Common myeloid progenitor, CD34-positive (primary cell): ENCODE measurements at regions not wholly inside any gene's neighbourhood (a gene's known extent, or its start where the extent isn't known, plus 50 kb on each side); places are given as distances from the start of the nearest gene placed in this dataset.

ENCODE experiments used
- CTCF ChIA-PET: fragments of 350-600 bp; sonication (Branson Sonifier 250); formaldehyde crosslinking; loops from one replicate; lab custom pipeline; 2021; ENCODE audit warnings: antibody characterized with exemption; lab: Charles Lee
- POLR2A ChIA-PET: fragments of 350-600 bp; sonication (Branson Sonifier 250); formaldehyde crosslinking; loops from one replicate; lab custom pipeline; 2021; ENCODE audit warnings: antibody characterized with exemption; lab: Charles Lee
- DNase-seq, 3 donors: peaks; one replicate each; pipeline versions ENCODE4 v3.0.0 to v3.0.0-alpha.2; 2013
- H3K27ac ChIP-seq, 2 experiments: 1 replicate in 1 of 2; 2 replicates in 1 of 2; pipeline ENCODE4 v1.7.0; 2013; ENCODE audit warnings: inconsistent platforms in 2 of 2, low read length in 2 of 2, mild to moderate bottlenecking in 2 of 2, low read depth in 1 of 2, moderate library complexity in 1 of 2; ENCODE audit not compliant: severe bottlenecking in 2 of 2, insufficient read depth in 1 of 2, poor library complexity in 1 of 2
- H3K27me3 ChIP-seq, 5 experiments: replicated peaks in 2 of 5; 1 replicate in 3 of 5; 2 replicates in 2 of 5; pipeline versions ENCODE4 v1.6.1 to v1.7.0; 2013; ENCODE audit warnings: low read length in 4 of 5, mild to moderate bottlenecking in 2 of 5, moderate library complexity in 2 of 5, inconsistent platforms in 1 of 5; ENCODE audit not compliant: insufficient read depth in 5 of 5, control insufficient read depth in 4 of 5
- H3K36me3 ChIP-seq, 4 experiments: 1 replicate in 2 of 4; 2 replicates in 2 of 4; pipeline versions ENCODE4 v1.6.1 to v1.7.0; 2013; ENCODE audit warnings: low read length in 3 of 4, control low read depth in 1 of 4, mild to moderate bottlenecking in 1 of 4; ENCODE audit not compliant: control insufficient read depth in 4 of 4, insufficient read depth in 4 of 4
- H3K4me1 ChIP-seq, 4 experiments: 1 replicate in 3 of 4; 2 replicates in 1 of 4; pipeline versions ENCODE4 v1.6.1 to v1.7.1; 2013; ENCODE audit warnings: low read length in 3 of 4, mild to moderate bottlenecking in 3 of 4, control low read depth in 1 of 4, inconsistent platforms in 1 of 4, moderate library complexity in 1 of 4; ENCODE audit not compliant: control insufficient read depth in 4 of 4, insufficient read depth in 4 of 4; ENCODE audit errors: control extremely low read depth in 1 of 4
- H3K4me3 ChIP-seq, 7 experiments: 1 replicate in 4 of 7; 2 replicates in 3 of 7; pipeline versions ENCODE4 v1.5.1 to v1.7.0; 2013; ENCODE audit warnings: mild to moderate bottlenecking in 7 of 7, low read length in 6 of 7, moderate library complexity in 6 of 7, inconsistent platforms in 2 of 7, low read depth in 2 of 7, control low read depth in 1 of 7; ENCODE audit not compliant: insufficient read depth in 4 of 7, control insufficient read depth in 1 of 7; ENCODE audit errors: extremely low read depth in 1 of 7
- H3K9me3 ChIP-seq, 5 experiments: 1 replicate in 4 of 5; 2 replicates in 1 of 5; pipeline versions ENCODE4 v1.6.1 to v1.7.1; 2013; ENCODE audit warnings: low read length in 4 of 5, mild to moderate bottlenecking in 2 of 5, inconsistent platforms in 1 of 5, low read depth in 1 of 5, moderate library complexity in 1 of 5; ENCODE audit not compliant: control insufficient read depth in 4 of 5, insufficient read depth in 2 of 5; ENCODE audit errors: control extremely low read depth in 1 of 5
- WGBS: methylation state at CpG from one replicate; pipeline ENCODE4 v1.1.5; 2013; ENCODE audit not compliant: insufficient coverage; 5-methylcytosine and 5-hydroxymethylcytosine counted together

DNA sequence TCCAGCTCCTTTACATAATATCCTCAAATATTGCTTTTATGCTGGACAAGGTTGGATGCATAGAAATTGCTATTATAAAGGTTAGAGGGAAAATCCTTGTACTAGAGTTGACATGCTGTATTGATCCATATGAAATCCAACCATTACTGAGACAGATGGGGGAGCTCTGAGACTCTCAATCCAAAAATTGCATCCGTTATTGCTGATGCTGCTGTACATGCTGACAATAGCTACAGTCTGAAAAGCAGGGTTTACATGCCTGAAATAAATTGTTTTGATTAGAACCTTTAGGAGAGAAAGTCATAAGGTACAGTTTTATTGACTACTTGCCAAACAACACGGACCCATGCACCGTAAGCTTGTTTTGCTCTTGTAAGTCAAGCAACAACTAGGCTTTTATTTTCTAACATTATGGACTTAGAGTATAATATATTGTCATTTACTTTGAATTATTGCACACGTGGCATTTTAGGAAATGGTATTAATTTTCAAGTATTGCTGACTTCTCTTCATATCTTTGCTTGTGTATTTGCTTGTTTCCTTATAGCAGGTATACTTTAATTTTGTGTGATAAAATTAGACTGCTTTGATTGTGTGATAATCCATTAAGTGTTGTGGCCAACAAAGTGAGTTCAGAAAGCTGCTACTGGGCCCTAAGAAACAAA is 1365.2 kb downstream of the STIM2 start:
- DNase-seq: no peak
- H3K4me3 ChIP-seq: no peak overlapping the region
- H3K4me1 ChIP-seq: no peaks in the 10 kb centered on the region
- CTCF ChIA-PET: no interaction called here
- H3K27ac ChIP-seq: no peak overlapping the region
- H3K36me3 ChIP-seq: no peaks in the 10 kb centered on the region
- H3K27me3 ChIP-seq: peaks cover 0 to 2% (median 0%) of the 10 kb centered on the region in 5 experiments
- 75% methylated on average over 1 of the region's 4 CpGs for WGBS
- POLR2A ChIA-PET: no interaction called here
- no peaks in the 10 kb centered on the region for H3K9me3 ChIP-seq

DNA sequence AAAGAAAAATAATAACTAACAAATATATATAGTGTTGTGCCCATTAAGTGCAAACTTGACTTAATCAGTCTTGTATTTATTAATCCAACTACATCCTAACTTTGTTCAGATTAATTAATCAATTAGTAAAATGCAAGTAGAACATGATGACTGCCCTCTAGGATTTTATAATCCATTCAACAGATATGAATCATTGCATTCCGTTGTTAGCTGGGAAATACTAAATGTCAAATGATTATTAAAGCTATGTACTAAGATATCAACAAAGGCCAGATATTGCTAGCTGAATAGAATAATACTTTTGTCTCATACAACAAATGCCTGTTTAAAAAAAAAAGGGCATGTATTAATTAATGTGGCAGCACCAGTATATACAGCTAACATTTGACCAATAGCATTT is 1366.3 kb downstream of the STIM2 start:
- H3K4me3 ChIP-seq: no peak overlapping the region
- no peak for DNase-seq
- ChIA-PET POLR2A (no interaction called here), CTCF (no interaction called here)
- no CpG with 5 or more reads among the region's 1 CpG for WGBS
- no peaks in the 10 kb centered on the region for H3K36me3 ChIP-seq
- no peaks in the 10 kb centered on the region for H3K4me1 ChIP-seq
- no peaks in the 10 kb centered on the region for H3K9me3 ChIP-seq
- H3K27me3 ChIP-seq: peaks cover 0 to 2% (median 0%) of the 10 kb centered on the region in 5 experiments
- H3K27ac ChIP-seq: no peak overlapping the region

DNA sequence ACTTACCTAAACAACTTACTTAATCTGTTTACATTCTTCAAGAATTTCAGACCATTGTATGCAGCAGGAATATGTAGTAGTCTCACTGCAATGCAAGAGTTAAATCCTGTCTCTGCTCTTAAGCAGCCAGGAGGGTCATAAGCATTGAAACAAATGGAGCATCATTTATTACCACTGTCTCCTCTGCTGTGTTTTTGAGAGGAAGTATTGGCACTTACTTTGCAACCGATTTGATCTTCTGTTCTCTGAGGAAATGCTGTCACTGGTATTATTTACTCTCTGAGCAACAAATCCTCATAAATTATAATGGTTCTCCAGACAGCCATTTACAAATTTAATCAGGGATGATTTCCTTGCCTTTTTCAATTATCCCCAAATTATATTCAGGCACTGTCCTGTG is 1367.1 kb downstream of the STIM2 start:
- POLR2A ChIA-PET: no interaction called here
- H3K27me3 ChIP-seq: peaks cover 0 to 2% (median 0%) of the 10 kb centered on the region in 5 experiments
- H3K4me3 ChIP-seq: no peak overlapping the region
- whole genome bisulfite sequencing: no CpG with 5 or more reads among the region's 1 CpG
- H3K4me1 ChIP-seq: no peaks in the 10 kb centered on the region
- no peaks in the 10 kb centered on the region for H3K36me3 ChIP-seq
- CTCF ChIA-PET: interaction anchor here (0.6 kb wide), 1 partner anchor 100 kb away, joined by 3 read pairs; no protein-coding TSS in a partner anchor
- no peak for DNase-seq
- H3K9me3 ChIP-seq: no peaks in the 10 kb centered on the region
- no peak overlapping the region for H3K27ac ChIP-seq

DNA sequence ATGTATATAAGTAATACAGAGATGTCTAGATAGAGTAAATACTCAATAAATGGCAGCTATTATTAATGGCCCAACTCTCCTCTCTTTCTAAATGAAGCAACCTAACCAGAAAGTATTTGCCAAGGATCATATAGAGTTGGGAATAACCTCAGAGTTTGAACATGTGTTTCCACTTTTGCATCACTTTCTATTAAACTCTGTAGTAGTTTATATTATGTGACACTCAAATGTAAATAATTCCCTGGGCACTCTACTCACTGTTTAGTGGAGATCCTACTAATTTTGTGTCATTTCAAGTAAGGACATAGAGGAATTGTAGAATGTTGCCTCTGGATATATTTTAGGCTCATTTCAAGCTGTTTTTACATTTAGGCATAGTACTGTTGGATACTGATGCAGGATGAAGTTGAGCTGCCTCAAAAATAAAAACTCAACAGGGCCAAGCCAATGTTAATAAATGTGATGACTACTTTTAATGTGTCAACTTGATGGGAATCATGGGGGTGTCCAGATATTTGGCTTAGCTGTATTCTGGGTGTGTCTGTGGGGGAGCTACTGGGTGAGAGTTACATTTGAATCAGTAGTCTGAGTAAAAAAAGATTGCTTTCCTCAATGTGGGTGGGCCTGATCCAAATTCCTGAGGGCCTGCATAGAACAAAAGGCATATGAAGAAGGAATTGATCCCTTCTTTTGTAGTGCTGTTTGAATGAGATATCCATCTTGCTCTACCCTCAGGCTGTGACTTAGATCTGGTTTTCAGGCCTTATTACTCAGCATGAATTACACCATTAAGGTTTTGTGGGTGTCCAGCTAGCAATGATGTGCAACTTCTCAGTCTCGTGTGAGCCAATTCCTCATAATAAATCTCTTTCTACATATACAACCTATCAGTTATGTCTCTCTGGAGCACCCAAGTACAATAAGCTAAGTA is 1368.2 kb downstream of the STIM2 start:
- POLR2A ChIA-PET: no interaction called here
- DNase-seq: no peak
- no peak overlapping the region for H3K27ac ChIP-seq
- H3K36me3 ChIP-seq: no peaks in the 10 kb centered on the region
- H3K9me3 ChIP-seq: no peaks in the 10 kb centered on the region
- peaks cover 0 to 2% (median 0%) of the 10 kb centered on the region in 5 experiments for H3K27me3 ChIP-seq
- no peak overlapping the region for H3K4me3 ChIP-seq
- CTCF ChIA-PET: interaction anchor here (0.6 kb wide), 1 partner anchor 99 kb away, joined by 3 read pairs; no protein-coding TSS in a partner anchor
- H3K4me1 ChIP-seq: no peaks in the 10 kb centered on the region
- WGBS: no CpG with 5 or more reads among the region's 1 CpG

DNA sequence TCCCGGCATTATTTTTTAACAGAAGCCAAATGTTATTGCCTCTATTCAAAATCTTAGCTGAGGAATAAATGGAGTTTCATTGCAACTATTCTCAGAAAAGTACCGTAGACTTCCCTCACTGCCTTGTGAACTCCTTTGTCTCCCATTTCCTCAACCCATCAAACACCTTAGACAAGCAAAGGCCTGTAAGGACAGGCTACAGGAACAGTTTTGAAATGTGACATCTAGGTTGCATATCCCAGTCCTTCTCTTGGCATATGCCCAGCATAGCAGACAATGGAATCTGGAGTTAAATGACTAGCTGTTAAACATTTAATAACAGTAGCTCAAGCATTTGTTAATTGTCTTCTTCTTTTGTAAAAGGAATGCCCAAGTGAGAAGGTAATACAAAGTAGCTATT is 1371.7 kb downstream of the STIM2 start:
- peaks cover 0 to 3% (median 0%) of the 10 kb centered on the region in 5 experiments for H3K9me3 ChIP-seq
- H3K36me3 ChIP-seq: no peaks in the 10 kb centered on the region
- no peaks in the 10 kb centered on the region for H3K27me3 ChIP-seq
- POLR2A ChIA-PET: no interaction called here
- 57% methylated on average over 1 of the region's 2 CpGs for WGBS
- no peak overlapping the region for H3K27ac ChIP-seq
- DNase-seq: no peak
- CTCF ChIA-PET: no interaction called here
- no peak overlapping the region for H3K4me3 ChIP-seq
- H3K4me1 ChIP-seq: no peaks in the 10 kb centered on the region

DNA sequence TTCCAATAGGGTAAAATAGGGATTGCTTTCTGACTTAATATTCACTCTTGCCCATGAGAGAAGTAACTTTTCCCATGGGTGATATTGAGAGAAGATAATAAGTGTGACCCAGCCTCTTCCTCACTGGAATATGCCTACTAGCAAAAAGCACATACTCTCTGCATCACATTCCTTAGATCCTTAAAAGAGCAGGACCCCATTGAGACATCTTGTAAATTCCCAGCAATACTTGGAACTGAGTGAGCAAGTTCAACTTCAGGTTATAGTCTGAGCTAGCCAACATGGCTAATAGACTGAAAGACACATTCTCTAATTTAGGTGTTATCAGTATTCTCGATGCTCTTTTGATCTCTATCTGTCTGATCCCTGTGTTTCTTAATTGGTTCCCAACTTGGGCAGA is 1372.3 kb downstream of the STIM2 start:
- ChIA-PET CTCF (no interaction called here), POLR2A (no interaction called here)
- no peak overlapping the region for H3K4me3 ChIP-seq
- no CpG with 5 or more reads among the region's 1 CpG for WGBS
- H3K27ac ChIP-seq: no peak overlapping the region
- H3K36me3 ChIP-seq: no peaks in the 10 kb centered on the region
- no peaks in the 10 kb centered on the region for H3K27me3 ChIP-seq
- H3K9me3 ChIP-seq: peaks cover 0 to 3% (median 0%) of the 10 kb centered on the region in 5 experiments
- no peaks in the 10 kb centered on the region for H3K4me1 ChIP-seq
- DNase-seq: no peak

DNA sequence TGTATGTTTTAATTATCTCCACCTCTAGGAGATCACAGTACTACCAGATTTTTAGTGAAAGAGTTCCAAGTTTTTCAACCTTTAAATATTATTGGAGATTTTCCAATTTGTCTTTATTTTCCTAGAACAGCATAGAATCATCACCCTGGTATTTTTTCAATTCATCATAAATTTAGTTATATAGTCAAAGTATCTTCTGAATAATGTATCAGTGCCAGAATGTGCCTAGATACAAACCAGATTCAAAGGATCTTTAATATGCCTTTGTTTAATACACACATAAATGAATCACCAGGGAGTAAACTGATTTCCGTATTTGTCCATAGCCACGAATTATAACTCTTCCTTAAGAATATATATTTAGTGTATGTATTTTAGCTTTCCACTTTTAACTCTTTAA is 1373.1 kb downstream of the STIM2 start:
- CTCF ChIA-PET: no interaction called here
- DNase-seq: no peak
- no peaks in the 10 kb centered on the region for H3K36me3 ChIP-seq
- no peaks in the 10 kb centered on the region for H3K4me1 ChIP-seq
- no peak overlapping the region for H3K27ac ChIP-seq
- no CpG with 5 or more reads among the region's 2 CpGs for WGBS
- H3K4me3 ChIP-seq: no peak overlapping the region
- H3K9me3 ChIP-seq: peaks cover 0 to 3% (median 0%) of the 10 kb centered on the region in 5 experiments
- no peaks in the 10 kb centered on the region for H3K27me3 ChIP-seq
- POLR2A ChIA-PET: no interaction called here
